ENCODE measurements at regions not wholly inside any gene's neighbourhood (a gene's known extent, or its start where the extent isn't known, plus 50 kb on each side); places are given as distances from the start of the nearest gene placed in this dataset.

DNA sequence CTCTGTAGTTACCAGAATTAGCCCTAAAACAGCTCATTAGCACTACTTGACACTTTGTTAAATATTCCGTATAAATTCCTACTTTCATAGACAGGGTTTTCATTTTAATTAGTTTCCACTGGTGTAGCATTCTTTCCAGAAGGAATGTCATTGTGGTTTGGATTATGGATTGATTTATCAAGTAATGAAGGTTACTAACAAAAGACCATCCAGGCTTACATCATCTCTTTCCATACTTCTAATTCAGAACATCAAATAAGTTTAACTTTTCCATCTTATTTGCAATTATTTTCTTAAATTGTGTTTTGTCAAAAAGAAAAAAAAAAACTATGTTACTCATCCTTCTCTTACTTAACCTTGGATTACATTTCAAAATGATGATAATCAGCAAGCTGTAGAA lies 231.8 kb upstream of the SPOPL start:
- TF ChIP-seq, protein P1, sequence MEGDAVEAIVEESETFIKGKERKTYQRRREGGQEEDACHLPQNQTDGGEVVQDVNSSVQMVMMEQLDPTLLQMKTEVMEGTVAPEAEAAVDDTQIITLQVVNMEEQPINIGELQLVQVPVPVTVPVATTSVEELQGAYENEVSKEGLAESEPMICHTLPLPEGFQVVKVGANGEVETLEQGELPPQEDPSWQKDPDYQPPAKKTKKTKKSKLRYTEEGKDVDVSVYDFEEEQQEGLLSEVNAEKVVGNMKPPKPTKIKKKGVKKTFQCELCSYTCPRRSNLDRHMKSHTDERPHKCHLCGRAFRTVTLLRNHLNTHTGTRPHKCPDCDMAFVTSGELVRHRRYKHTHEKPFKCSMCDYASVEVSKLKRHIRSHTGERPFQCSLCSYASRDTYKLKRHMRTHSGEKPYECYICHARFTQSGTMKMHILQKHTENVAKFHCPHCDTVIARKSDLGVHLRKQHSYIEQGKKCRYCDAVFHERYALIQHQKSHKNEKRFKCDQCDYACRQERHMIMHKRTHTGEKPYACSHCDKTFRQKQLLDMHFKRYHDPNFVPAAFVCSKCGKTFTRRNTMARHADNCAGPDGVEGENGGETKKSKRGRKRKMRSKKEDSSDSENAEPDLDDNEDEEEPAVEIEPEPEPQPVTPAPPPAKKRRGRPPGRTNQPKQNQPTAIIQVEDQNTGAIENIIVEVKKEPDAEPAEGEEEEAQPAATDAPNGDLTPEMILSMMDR (conservative IDR thresholded peaks at IDR 0.05; ENCODE audit: low read depth in 2 of 2) = no peak
- no peak for TF ChIP-seq EZH2 (IDR thresholded peaks at IDR 0.05; ENCODE audit: low read depth, unreplicated experiment)
- TF ChIP-seq POLR2AphosphoS5 (IDR thresholded peaks at IDR 0.05; ENCODE audit: low read depth) = no peak
- TF ChIP-seq EZH2phosphoT487 (IDR thresholded peaks at IDR 0.05; ENCODE audit: unreplicated experiment) = no peak
- no peak for TF ChIP-seq CREB1 (CRISPR knock-in tag; IDR thresholded peaks at IDR 0.05; ENCODE audit: low read depth)
- no peak for TF ChIP-seq NANOG (IDR thresholded peaks at IDR 0.05; ENCODE audit: borderline replicate concordance)

Measured in GM23338 (cell line).